Esophagus squamous epithelium (tissue), 5 donors: ENCODE measurements at regions not wholly inside any gene's neighbourhood (a gene's known extent, or its start where the extent isn't known, plus 50 kb on each side); places are given as distances from the start of the nearest gene placed in this dataset.
"Not testable (repeated sequence)": the region's sequence is repeated elsewhere in the genome, so short reads cannot be mapped to it uniquely, and the experiment has no call there.

ENCODE experiments used
- DNase-seq: peaks from one replicate; lab custom pipeline; 2025; lab: John Stamatoyannopoulos, UW
- H3K27ac ChIP-seq, 4 donors: fragments of 200-600 bp; sonication (generic); one replicate each; pipeline ENCODE4 v1.5.1; 2016 to 2019; ENCODE audit warnings: mild to moderate bottlenecking in 1 of 4
- H3K27me3 ChIP-seq, 4 donors: fragments of 200-600 bp; sonication (generic); 1 replicate in 3 of 4; 2 replicates in 1 of 4; pipeline versions ENCODE4 v1.5.1 to v1.6.0; 2017 to 2021; ENCODE audit warnings: antibody characterized with exemption in 1 of 4
- H3K36me3 ChIP-seq, 3 donors: fragments of 200-600 bp; sonication (generic); one replicate each; pipeline ENCODE4 v1.5.1; 2016 to 2019
- H3K4me1 ChIP-seq, 3 donors: fragments of 200-600 bp; sonication (generic); one replicate each; pipeline ENCODE4 v1.5.1; 2017 to 2019
- H3K4me3 ChIP-seq, 4 donors: fragments of 200-600 bp; sonication (generic); 1 replicate in 3 of 4; 2 replicates in 1 of 4; pipeline ENCODE4 v1.5.1; 2016 to 2019; ENCODE audit warnings: mild to moderate bottlenecking in 2 of 4, moderate library complexity in 1 of 4
- H3K9me3 ChIP-seq, 3 donors: fragments of 200-600 bp; sonication (generic); one replicate each; pipeline ENCODE4 v1.5.1; 2016 to 2019
- CTCF ChIP-seq, 6 experiments: fragments of 450-650 bp in 4 of 6; fragments of 200-600 bp in 2 of 6; sonication (generic) in 2 of 6; IDR thresholded peaks; one replicate each; pipeline ENCODE4 v1.5.1; 2016 to 2019; ENCODE audit warnings: antibody characterized with exemption in 6 of 6, mild to moderate bottlenecking in 4 of 6, moderate library complexity in 4 of 6
- POLR2A ChIP-seq, 4 donors: fragments of 450-650 bp; IDR thresholded peaks; one replicate each; pipeline ENCODE4 v1.6.1; 2017; ENCODE audit warnings: antibody characterized with exemption in 4 of 4, mild to moderate bottlenecking in 4 of 4, moderate library complexity in 3 of 4
- WGBS, 2 donors: methylation state at CpG; one replicate each; pipeline ENCODE4 v1.1.5; 2018; 5-methylcytosine and 5-hydroxymethylcytosine counted together
- intact Hi-C: fragments of 100-400 bp; cut with DNase I; formaldehyde crosslinking; loops from one replicate; pipeline ENCODE4 v1.15.0; 2022
- donor health status: DM: yes; HTN: yes; CAD: no.

- Histone ChIP-seq H3K9me3 (no peaks in the 10 kb centered on the region), H3K27ac (no peak overlapping the region), H3K27me3 (no peaks in the 10 kb centered on the region), H3K36me3 (no peaks in the 10 kb centered on the region), H3K4me3 (no peak overlapping the region), H3K4me1 (peaks cover 0 to 15% (median 5%) of the 10 kb centered on the region in 3 donors)
- no peak for TF ChIP-seq CTCF (IDR thresholded peaks at IDR 0.05)
- no peak for TF ChIP-seq POLR2A (IDR thresholded peaks at IDR 0.05)
- DNase-seq = no peak
- WGBS, 2 donors = 37 to 45% methylated on average over 2 to 7 of the region's 7 CpGs
- intact Hi-C loops = no loop called here
Measured at GRCh38 chr3:197406266-197406665, 107.9 kb upstream of the DLG1 start.

- 70 to 82% methylated on average over 7 of the region's 7 CpGs for WGBS, 2 donors
- H3K4me1 ChIP-seq = peaks cover 0 to 15% (median 5%) of the 10 kb centered on the region in 3 donors
- DNase-seq = no peak
Measured at GRCh38 chr3:197404754-197405153, 106.3 kb upstream of the DLG1 start.

GRCh38 chr3:197404030-197404429, 105.6 kb upstream of the DLG1 start:
- TF ChIP-seq POLR2A (IDR thresholded peaks at IDR 0.05) (no peak), CTCF (IDR thresholded peaks at IDR 0.05) (no peak)
- H3K27me3 ChIP-seq = no peaks in the 10 kb centered on the region
- H3K4me3 ChIP-seq = no peak overlapping the region
- no peak overlapping the region for H3K27ac ChIP-seq
- H3K4me1 ChIP-seq = peaks cover 0 to 11% (median 5%) of the 10 kb centered on the region in 3 donors
- intact Hi-C loops = no loop called here
- H3K9me3 ChIP-seq = no peaks in the 10 kb centered on the region
- no peak for DNase-seq
- H3K36me3 ChIP-seq = no peaks in the 10 kb centered on the region
- WGBS, 2 donors = 87 to 88% methylated on average over 12 of the region's 12 CpGs

More at GRCh38 chr3:197404754-197405153, 106.3 kb upstream of the DLG1 start:
- TF ChIP-seq POLR2A (IDR thresholded peaks at IDR 0.05) = no peak
- TF ChIP-seq CTCF (IDR thresholded peaks at IDR 0.05) = no peak
- Histone ChIP-seq H3K4me3 (no peak overlapping the region), H3K27me3 (no peaks in the 10 kb centered on the region), H3K36me3 (no peaks in the 10 kb centered on the region), H3K27ac (no peak overlapping the region), H3K9me3 (no peaks in the 10 kb centered on the region)
- intact Hi-C loops = no loop called here

- H3K4me3 ChIP-seq, H3K36me3 ChIP-seq, H3K27me3 ChIP-seq, H3K27ac ChIP-seq, H3K9me3 ChIP-seq, DNase-seq, intact Hi-C loops: not testable (repeated sequence)
- peaks cover 0 to 13% (median 0%) of the 10 kb centered on the region in 3 donors for H3K4me1 ChIP-seq
- WGBS, 2 donors = 87 to 96% methylated on average over 9 of the region's 9 CpGs
Measured at GRCh38 chr3:197402401-197402800, 104.0 kb upstream of the DLG1 start.

- no peaks in the 10 kb centered on the region for H3K27me3 ChIP-seq
- H3K27ac ChIP-seq = no peak overlapping the region
- no peak overlapping the region for H3K4me3 ChIP-seq
- intact Hi-C loops = no loop called here
- TF ChIP-seq CTCF (IDR thresholded peaks at IDR 0.05) (no peak), POLR2A (IDR thresholded peaks at IDR 0.05) (no peak)
- WGBS, 2 donors = 81 to 90% methylated on average over 4 of the region's 4 CpGs
- H3K4me1 ChIP-seq = peaks cover 6 to 38% (median 9%) of the 10 kb centered on the region in 3 donors
- H3K9me3 ChIP-seq = no peaks in the 10 kb centered on the region
- no peak for DNase-seq
- no peaks in the 10 kb centered on the region for H3K36me3 ChIP-seq
Measured at GRCh38 chr3:197399486-197399885, 101.1 kb upstream of the DLG1 start.
